ENCODE measurements at regions not wholly inside any gene's neighbourhood (a gene's known extent, or its start where the extent isn't known, plus 50 kb on each side); places are given as distances from the start of the nearest gene placed in this dataset.
"Not testable (repeated sequence)": the region's sequence is repeated elsewhere in the genome, so short reads cannot be mapped to it uniquely, and the experiment has no call there.

GRCh38 chr2:131656816-131657633, 129.3 kb downstream of the CCDC74A start:
- intact Hi-C loops (cut with DNase I; ENCODE audit: low total_unique reads) (no loop called here), in situ Hi-C loops (cut with MboI; ENCODE audit: low sequenced_read_pairs in 4 of 4) (no loop called here)
- ATAC-seq, result no peak
- Histone ChIP-seq H3K36me3 (no peaks in the 10 kb centered on the region), H3K27me3 (no peaks in the 10 kb centered on the region), H3K4me3 (no peak overlapping the region), H3K9me3 (no peaks in the 10 kb centered on the region), H3K4me1 (no peaks in the 10 kb centered on the region), H3K27ac (no peak overlapping the region)
- DNase-seq, result no peak
- no peak for TF ChIP-seq CTCF (IDR thresholded peaks at IDR 0.05 in 4 of 5, conservative IDR thresholded peaks at IDR 0.05 in 1 of 5)
- no peak for TF ChIP-seq POLR2A (IDR thresholded peaks at IDR 0.05)

- no peak for DNase-seq
- H3K27ac ChIP-seq, result no peak overlapping the region
- H3K4me1 ChIP-seq, result peaks cover 0 to under 1% of the 10 kb centered on the region in 2 donors
- no peak overlapping the region for H3K4me3 ChIP-seq
- no peak for TF ChIP-seq CTCF (IDR thresholded peaks at IDR 0.05 in 4 of 5, conservative IDR thresholded peaks at IDR 0.05 in 1 of 5)
- no peak for ATAC-seq
- H3K36me3 ChIP-seq, result no peaks in the 10 kb centered on the region
- intact Hi-C loops (cut with DNase I; ENCODE audit: low total_unique reads), result no loop called here
- no peaks in the 10 kb centered on the region for H3K27me3 ChIP-seq
- in situ Hi-C loops (cut with MboI; ENCODE audit: low sequenced_read_pairs in 4 of 4), result no loop called here
- no peaks in the 10 kb centered on the region for H3K9me3 ChIP-seq
Measured at GRCh38 chr2:131657895-131658768, 130.4 kb downstream of the CCDC74A start.

- H3K36me3 ChIP-seq, result no peaks in the 10 kb centered on the region
- H3K4me1 ChIP-seq, result peaks cover 0 to 4% of the 10 kb centered on the region in 2 donors
- H3K27me3 ChIP-seq, result no peaks in the 10 kb centered on the region
- intact Hi-C loops (cut with DNase I; ENCODE audit: low total_unique reads), result no loop called here
- TF ChIP-seq POLR2A (IDR thresholded peaks at IDR 0.05) (no peak), CTCF (IDR thresholded peaks at IDR 0.05 in 4 of 5, conservative IDR thresholded peaks at IDR 0.05 in 1 of 5) (no peak)
- DNase-seq (no peak), ATAC-seq (no peak)
- in situ Hi-C loops (cut with MboI; ENCODE audit: low sequenced_read_pairs in 4 of 4), result no loop called here
- H3K4me3 ChIP-seq, result no peak overlapping the region
- H3K9me3 ChIP-seq, result no peaks in the 10 kb centered on the region
- no peak overlapping the region for H3K27ac ChIP-seq
Measured at GRCh38 chr2:131658769-131659131, 131.1 kb downstream of the CCDC74A start.

GRCh38 chr2:131659168-131659572, 131.5 kb downstream of the CCDC74A start:
- ATAC-seq (no peak), DNase-seq (no peak)
- Histone ChIP-seq H3K36me3 (no peaks in the 10 kb centered on the region), H3K4me3 (no peak overlapping the region), H3K27ac (no peak overlapping the region), H3K9me3 (no peaks in the 10 kb centered on the region), H3K27me3 (no peaks in the 10 kb centered on the region), H3K4me1 (peaks cover 0 to 4% of the 10 kb centered on the region in 2 donors)
- in situ Hi-C loops (cut with MboI; ENCODE audit: low sequenced_read_pairs in 4 of 4), result no loop called here
- intact Hi-C loops (cut with DNase I; ENCODE audit: low total_unique reads), result no loop called here
- TF ChIP-seq POLR2A (IDR thresholded peaks at IDR 0.05) (no peak), CTCF (IDR thresholded peaks at IDR 0.05 in 4 of 5, conservative IDR thresholded peaks at IDR 0.05 in 1 of 5) (no peak)

- H3K27me3 ChIP-seq; H3K4me1 ChIP-seq; H3K4me3 ChIP-seq; H3K9me3 ChIP-seq; ATAC-seq; H3K27ac ChIP-seq; H3K36me3 ChIP-seq; intact Hi-C loops (cut with DNase I; ENCODE audit: low total_unique reads); DNase-seq; in situ Hi-C loops (cut with MboI; ENCODE audit: low sequenced_read_pairs in 4 of 4): not testable (repeated sequence)
Measured at GRCh38 chr2:131661101-131661782, 133.6 kb downstream of the CCDC74A start.

- DNase-seq; H3K27ac ChIP-seq; in situ Hi-C loops (cut with MboI; ENCODE audit: low sequenced_read_pairs in 4 of 4); H3K36me3 ChIP-seq; H3K9me3 ChIP-seq; ATAC-seq; H3K4me3 ChIP-seq; intact Hi-C loops (cut with DNase I; ENCODE audit: low total_unique reads); H3K27me3 ChIP-seq; H3K4me1 ChIP-seq: not testable (repeated sequence)
Measured at GRCh38 chr2:131661884-131662535, 134.3 kb downstream of the CCDC74A start.

- H3K36me3 ChIP-seq; in situ Hi-C loops (cut with MboI; ENCODE audit: low sequenced_read_pairs in 4 of 4); H3K27me3 ChIP-seq; ATAC-seq; H3K27ac ChIP-seq; intact Hi-C loops (cut with DNase I; ENCODE audit: low total_unique reads); H3K4me3 ChIP-seq; H3K4me1 ChIP-seq; H3K9me3 ChIP-seq; DNase-seq: not testable (repeated sequence)
Measured at GRCh38 chr2:131663501-131663900, 135.8 kb downstream of the CCDC74A start.
